ENCODE measurements at regions not wholly inside any gene's neighbourhood (a gene's known extent, or its start where the extent isn't known, plus 50 kb on each side); places are given as distances from the start of the nearest gene placed in this dataset.

GRCh38 chr10:116006508-116006907 lies 266.5 kb downstream of the GFRA1 start:
- DNase-seq (ENCODE audit: low spot score in 2 of 2) (no peak), FAIRE-seq (no peak)

DNA sequence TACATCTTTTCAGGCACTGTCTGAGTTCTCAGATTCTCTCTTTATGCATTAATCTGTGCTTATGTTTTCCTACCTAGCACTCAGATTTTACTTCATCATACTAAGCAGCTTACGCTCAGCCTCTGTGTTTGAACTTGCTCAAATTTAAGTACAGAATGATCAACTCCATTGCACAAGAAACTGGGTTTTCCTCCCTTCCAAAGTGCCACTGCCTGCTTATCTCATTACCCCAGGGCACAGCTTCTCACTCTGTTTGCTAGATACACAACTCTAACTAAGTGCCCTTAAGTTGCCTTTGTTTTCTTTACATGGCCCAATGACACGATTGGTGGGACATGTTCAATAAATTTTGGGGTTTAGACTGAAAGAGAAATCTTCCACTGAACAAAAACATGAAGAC lies 267.7 kb downstream of the GFRA1 start:
- DNase-seq (ENCODE audit: low spot score in 2 of 2) (no peak), FAIRE-seq (no peak)

GRCh38 chr10:116002735-116003134 lies 270.3 kb downstream of the GFRA1 start:
- DNase-seq (ENCODE audit: low spot score in 2 of 2) (no peak), FAIRE-seq (no peak)

- DNase-seq (ENCODE audit: low spot score in 2 of 2) (no peak), FAIRE-seq (no peak)
Observed at GRCh38 chr10:116001976-116002375, 271.0 kb downstream of the GFRA1 start.

DNA sequence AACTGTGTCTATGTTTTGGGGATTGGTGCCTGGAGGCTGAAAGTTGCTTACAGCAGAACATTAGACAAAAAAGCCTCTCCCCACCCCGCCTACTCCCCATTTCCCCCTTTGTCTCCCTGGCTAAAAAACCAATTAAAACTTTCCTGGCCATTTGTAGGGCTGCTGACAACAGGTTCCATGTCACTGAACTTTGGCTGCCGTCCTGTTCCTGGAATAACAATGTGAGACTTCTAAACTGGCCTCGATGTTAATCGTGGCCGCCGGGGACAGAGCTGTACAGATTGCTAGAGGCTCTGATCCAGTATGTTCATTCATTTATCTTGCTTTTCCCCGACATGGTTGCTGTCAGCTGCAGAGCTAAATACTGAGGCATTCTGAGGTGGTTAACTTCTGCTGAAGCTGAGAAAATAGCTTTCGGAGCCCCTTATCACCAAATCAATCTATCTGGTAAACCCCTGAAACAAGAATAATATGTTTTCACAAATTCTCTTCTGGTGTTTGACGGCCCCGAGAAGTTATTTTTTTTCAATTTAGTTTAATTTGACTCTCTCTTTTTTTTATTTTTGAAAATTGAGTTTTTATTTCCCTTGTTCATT lies 271.6 kb downstream of the GFRA1 start:
- no peak for FAIRE-seq
- peak in 1 of 2 donors; percentile 15 for DNase-seq (ENCODE audit: low spot score in 2 of 2)

GRCh38 chr10:116000151-116000842 lies 272.7 kb downstream of the GFRA1 start:
- DNase-seq (ENCODE audit: low spot score in 2 of 2), result no peak

More at GRCh38 chr10:116000151-116000842, 272.7 kb downstream of the GFRA1 start:
- no peak for FAIRE-seq
